Endothelial cell of umbilical vein (primary cell): ENCODE measurements at regions not wholly inside any gene's neighbourhood (a gene's known extent, or its start where the extent isn't known, plus 50 kb on each side); places are given as distances from the start of the nearest gene placed in this dataset.

Experiments
- BruUV-seq: library from RNA; stranded (reverse); fragments of 400-500 nt; replicated peaks from 2 replicates; lab custom pipeline; 2021; lab: Mats Ljungman, UMichigan
- CTCF ChIA-PET: fragments of 300-600, 350-600 bp; sonication (Branson Sonifier 250); formaldehyde crosslinking; loops from one replicate; lab custom pipeline; 2021; ENCODE audit warnings: antibody characterized with exemption, inconsistent platforms; lab: Charles Lee
- POLR2A ChIA-PET: fragments of 300-600, 350-600 bp; sonication (Branson Sonifier 250); formaldehyde crosslinking; loops from one replicate; lab custom pipeline; 2021; ENCODE audit warnings: antibody characterized with exemption, inconsistent platforms; lab: Charles Lee
- DNase-seq: peaks from one replicate; pipeline ENCODE4 v3.0.0-alpha.2; 2011; ENCODE audit warnings: low read depth, low spot score
- FAIRE-seq: peaks from 2 replicates; lab custom pipeline; 2011; peaks lifted over from hg19 to GRCh38; lab: Jason Lieb, UNC
- H2AFZ ChIP-seq: 2 replicates; pipeline ENCODE4 v1.6.0; 2012; ENCODE audit warnings: low read depth, low read length, control low read depth, inconsistent platforms
- H3K27ac ChIP-seq: 2 replicates; pipeline ENCODE4 v1.5.1; 2011; ENCODE audit warnings: low read depth, mild to moderate bottlenecking, control low read depth, low read length, moderate library complexity; ENCODE audit not compliant: insufficient read depth
- H3K27me3 ChIP-seq, 2 experiments: 2 replicates each; pipeline versions ENCODE4 v1.6.0 to v1.6.1; 2011; ENCODE audit warnings: low read length in 2 of 2, mixed read lengths in 1 of 2; ENCODE audit not compliant: control insufficient read depth in 2 of 2, insufficient read depth in 2 of 2
- H3K36me3 ChIP-seq, 2 experiments: 2 replicates in 1 of 2; 3 replicates in 1 of 2; pipeline ENCODE4 v1.5.1; 2011; ENCODE audit warnings: low read length in 2 of 2, mild to moderate bottlenecking in 1 of 2, moderate library complexity in 1 of 2; ENCODE audit not compliant: control insufficient read depth in 2 of 2, insufficient read depth in 2 of 2; ENCODE audit errors: extremely low read depth in 1 of 2
- H3K4me1 ChIP-seq: 3 replicates; pipeline ENCODE4 v1.5.1; 2011; ENCODE audit warnings: mild to moderate bottlenecking, low read length; ENCODE audit not compliant: control insufficient read depth, insufficient read depth; ENCODE audit errors: extremely low read depth
- H3K4me2 ChIP-seq: 2 replicates; pipeline ENCODE4 v1.6.1; 2011; ENCODE audit warnings: low read length, control low read depth, mixed read lengths; ENCODE audit not compliant: insufficient read depth
- H3K4me3 ChIP-seq, 3 experiments: fragments of 200-600 bp in 1 of 3; sonication (generic), shearing (Covaris generic) in 1 of 3; replicated peaks in 1 of 3; 2 replicates each; pipeline ENCODE4 v1.5.1; 2011 to 2016; ENCODE audit warnings: control low read depth in 3 of 3, low read length in 3 of 3, mild to moderate bottlenecking in 2 of 3, inconsistent platforms in 1 of 3, low read depth in 1 of 3, moderate library complexity in 1 of 3; ENCODE audit not compliant: insufficient read depth in 1 of 3
- H3K79me2 ChIP-seq: 2 replicates; pipeline ENCODE4 v1.6.0; 2012; ENCODE audit warnings: low read length, inconsistent platforms; ENCODE audit not compliant: control insufficient read depth, insufficient read depth
- H3K9ac ChIP-seq: replicated peaks from 2 replicates; pipeline ENCODE3; 2011; ENCODE audit warnings: low read length, control low read depth; ENCODE audit not compliant: insufficient read depth; ENCODE audit errors: extremely low read depth
- H3K9me1 ChIP-seq: replicated peaks from 3 replicates; pipeline ENCODE4 v1.6.0; 2011; ENCODE audit warnings: mild to moderate bottlenecking, low read length; ENCODE audit not compliant: control insufficient read depth, insufficient read depth; ENCODE audit errors: extremely low read depth
- H3K9me3 ChIP-seq: replicated peaks from 2 replicates; pipeline ENCODE4 v1.5.1; 2012; ENCODE audit warnings: low read length, inconsistent platforms; ENCODE audit not compliant: control insufficient read depth, insufficient read depth
- H4K20me1 ChIP-seq: replicated peaks from 2 replicates; pipeline ENCODE3; 2011; ENCODE audit warnings: mild to moderate bottlenecking, low read length; ENCODE audit not compliant: control insufficient read depth, insufficient read depth; ENCODE audit errors: extremely low read depth
- CTCF ChIP-seq, 2 donors: IDR thresholded peaks; 1 replicate in 1 of 2; 2 replicates in 1 of 2; pipeline ENCODE4 v1.5.1; 2011; ENCODE audit warnings: low read length in 2 of 2, mild to moderate bottlenecking in 2 of 2, moderate library complexity in 2 of 2, control low read depth in 1 of 2, inconsistent platforms in 1 of 2, low read depth in 1 of 2; ENCODE audit not compliant: insufficient read depth in 1 of 2; ENCODE audit errors: extremely low read depth in 1 of 2
- EZH2 ChIP-seq: IDR thresholded peaks from 2 replicates; pipeline ENCODE4 v1.6.1; 2012; ENCODE audit warnings: borderline replicate concordance, low read depth, mild to moderate bottlenecking, moderate library complexity, low read length, inconsistent platforms; ENCODE audit not compliant: severe bottlenecking
- FOS ChIP-seq: IDR thresholded peaks from 2 replicates; pipeline ENCODE4 v1.6.1; 2011; ENCODE audit warnings: mild to moderate bottlenecking, low read length, moderate library complexity, borderline replicate concordance; ENCODE audit not compliant: insufficient read depth
- GATA2 ChIP-seq: IDR thresholded peaks from 2 replicates; pipeline ENCODE4 v1.7.0; 2011; ENCODE audit warnings: low read depth, mild to moderate bottlenecking, moderate library complexity, mixed read lengths, low read length; ENCODE audit not compliant: insufficient read length, insufficient read depth
- JUN ChIP-seq: IDR thresholded peaks from 2 replicates; pipeline ENCODE4 v1.6.1; 2011; ENCODE audit warnings: borderline replicate concordance, low read depth; ENCODE audit not compliant: insufficient read length, insufficient read depth
- MAX ChIP-seq: IDR thresholded peaks from 2 replicates; pipeline ENCODE4 v1.6.1; 2011; ENCODE audit not compliant: insufficient read depth, insufficient read length
- MYC ChIP-seq: IDR thresholded peaks from one replicate; pipeline ENCODE4 v1.6.1; 2011; ENCODE audit warnings: mild to moderate bottlenecking, low read depth, low read length
- POLR2A ChIP-seq: IDR thresholded peaks from 2 replicates; pipeline ENCODE4 v1.6.1; 2012; ENCODE audit warnings: low read depth, mild to moderate bottlenecking, control low read depth, low read length
- POLR2AphosphoS5 ChIP-seq: IDR thresholded peaks from 2 replicates; pipeline ENCODE4 v1.6.1; 2012; ENCODE audit warnings: low read depth, mild to moderate bottlenecking, control low read depth, low read length, moderate library complexity; ENCODE audit not compliant: insufficient read depth
- dilution Hi-C: fragments of 300-500 bp; cut with MboI; formaldehyde crosslinking; loops from one replicate; pipeline ENCODE4 v1.15.0; 2019; ENCODE audit warnings: low sequenced_read_pairs; ENCODE audit not compliant: extremely low pct_ligation_motif_present
- intact Hi-C: fragments of 100-400 bp; cut with micrococcal nuclease; formaldehyde crosslinking; loops from one replicate; pipeline ENCODE4 v1.10.0; 2022

- Histone ChIP-seq H2AFZ (no peak overlapping the region), H3K79me2 (no peaks in the 10 kb centered on the region), H3K4me3 (no peak overlapping the region), H3K36me3 (no peaks in the 10 kb centered on the region), H3K27ac (no peak overlapping the region), H3K27me3 (no peaks in the 10 kb centered on the region), H3K9me1 (no peaks in the 10 kb centered on the region), H4K20me1 (no peaks in the 10 kb centered on the region), H3K4me1 (no peaks in the 10 kb centered on the region), H3K9ac (no peak overlapping the region), H3K4me2 (no peak overlapping the region), H3K9me3 (no peaks in the 10 kb centered on the region)
- DNase-seq (no peak), FAIRE-seq (no peak)
- dilution Hi-C loops = no loop called here
- intact Hi-C loops = no loop called here
- ChIA-PET CTCF (no interaction called here), POLR2A (no interaction called here)
- BruUV-seq = no TSS peak
- no peak for TF ChIP-seq CTCF (IDR thresholded peaks at IDR 0.05; ENCODE audit: extremely low read depth in 1 of 2, insufficient read depth in 1 of 2, low read depth in 1 of 2, low read length in 2 of 2)
- TF ChIP-seq JUN = no peak
- no peak for TF ChIP-seq POLR2A
- no peak for TF ChIP-seq MAX
- no peak for TF ChIP-seq FOS
- no peak for TF ChIP-seq GATA2
- no peak for TF ChIP-seq MYC
- no peak for TF ChIP-seq EZH2
- TF ChIP-seq POLR2AphosphoS5 = no peak
These were observed 1555.4 kb upstream of the MIR17HG start for GRCh38 chr13:89791971-89792630.
